ENCODE measurements at regions not wholly inside any gene's neighbourhood (a gene's known extent, or its start where the extent isn't known, plus 50 kb on each side); places are given as distances from the start of the nearest gene placed in this dataset.

GRCh38 chr20:22333885-22334545 is 250.4 kb downstream of the FOXA2 start:
- 12% methylated on average over 18 of the region's 19 CpGs for WGBS (ENCODE audit: insufficient coverage, low coverage, missing lambda C conversion rate)
- no peak overlapping the region for H3K4me3 ChIP-seq
- no peak overlapping the region for H2AFZ ChIP-seq (ENCODE audit: low read depth, low read length)
- intact Hi-C loops (cut with micrococcal nuclease) = loop anchor here (10.0 kb wide), 1 partner anchor 141 kb away; no protein-coding TSS in a partner anchor
- no peaks in the 10 kb centered on the region for H3K9me3 ChIP-seq (replicated peaks; ENCODE audit: control insufficient read depth, insufficient read depth, low read depth, low read length)
- H3K9ac ChIP-seq (ENCODE audit: insufficient read depth in 1 of 2, low read depth in 2 of 2, low read length in 2 of 2) = no peak overlapping the region
- H3K36me3 ChIP-seq (ENCODE audit: control insufficient read depth, insufficient read depth, low read length) = no peaks in the 10 kb centered on the region
- DNase-seq (ENCODE audit: extremely low read depth in 1 of 4, low spot score in 3 of 4) (peak; percentile 63 to 73 (median 72)), ATAC-seq (peak; percentile 92), FAIRE-seq (peak; percentile 94)
- peaks cover 0 to 14% of the 10 kb centered on the region in 2 experiments; a peak in 3 of 5 replicates for H3K27me3 ChIP-seq (ENCODE audit: control insufficient read depth in 2 of 2, insufficient read depth in 2 of 2, low read length in 2 of 2)
- in situ Hi-C loops (cut with MboI) = loop anchor here (25.0 kb wide), 1 partner anchor 628 kb away; no protein-coding TSS in a partner anchor
- no TSS peak for BruUV-seq (replicated peaks)
- no peaks in the 10 kb centered on the region for H3K9me1 ChIP-seq (ENCODE audit: control insufficient read depth, insufficient read depth, low read length)
- no peak overlapping the region for H3K4me2 ChIP-seq (ENCODE audit: insufficient read depth, low read length)
- ChIA-PET POLR2A (interaction anchor here (0.7 kb wide), 1 partner anchor 348 kb away, joined by 3 read pairs; no protein-coding TSS in a partner anchor), CTCF (ENCODE audit: low intra/inter-chr PET ratio) (interaction anchor here (0.6 to 1.7 kb wide), 5 partner anchors 349 to 1007 kb away, joined by 3 to 9 read pairs (median 6); no protein-coding TSS in a partner anchor)
- H3K79me2 ChIP-seq (ENCODE audit: control insufficient read depth, insufficient read depth, low read length) = no peaks in the 10 kb centered on the region
- peaks cover 3% of the 10 kb centered on the region; the same call in 1 of the 2 replicates for H4K20me1 ChIP-seq (replicated peaks; ENCODE audit: control insufficient read depth, insufficient read depth, low read length)
- H3K4me1 ChIP-seq (replicated peaks in 1 of 2; ENCODE audit: control insufficient read depth in 2 of 2, insufficient read depth in 2 of 2, low read length in 2 of 2) = no peaks in the 10 kb centered on the region
- H3K27ac ChIP-seq (ENCODE audit: extremely low read depth, low read depth, low read length) = no peak overlapping the region
- TF ChIP-seq ZNF586 (CRISPR knock-in tag; conservative IDR thresholded peaks at IDR 0.05) = no peak
- no peak for TF ChIP-seq HDAC8 (tag; IDR thresholded peaks at IDR 0.05)
- no peak for TF ChIP-seq GABPB2 (CRISPR knock-in tag; conservative IDR thresholded peaks at IDR 0.05)
- TF ChIP-seq HOMEZ (CRISPR knock-in tag; IDR thresholded peaks at IDR 0.05) = no peak
- no peak for TF ChIP-seq MBD1 (CRISPR knock-in tag; IDR thresholded peaks at IDR 0.05)
- no peak for TF ChIP-seq GABPB1 (CRISPR knock-in tag; IDR thresholded peaks at IDR 0.05)
- no peak for TF ChIP-seq TCF7 (IDR thresholded peaks at IDR 0.05; ENCODE audit: borderline replicate concordance)
- no peak for TF ChIP-seq ZNF175 (CRISPR knock-in tag; IDR thresholded peaks at IDR 0.05; ENCODE audit: low read depth)
- no peak for TF ChIP-seq ZKSCAN3 (CRISPR knock-in tag; IDR thresholded peaks at IDR 0.05)
- no peak for TF ChIP-seq SOX6 (IDR thresholded peaks at IDR 0.05)
- TF ChIP-seq ARID2 (IDR thresholded peaks at IDR 0.05) = peak; percentile 29; the same call in 1 of the 2 replicates
- no peak for TF ChIP-seq AFF1 (IDR thresholded peaks at IDR 0.05; ENCODE audit: low read depth in 1 of 2, partially characterized antibody in 2 of 2)
- no peak for TF ChIP-seq ELF2 (CRISPR knock-in tag; IDR thresholded peaks at IDR 0.05)

All from K562 (cell line).